ENCODE measurements at regions not wholly inside any gene's neighbourhood (a gene's known extent, or its start where the extent isn't known, plus 50 kb on each side); places are given as distances from the start of the nearest gene placed in this dataset.

DNA sequence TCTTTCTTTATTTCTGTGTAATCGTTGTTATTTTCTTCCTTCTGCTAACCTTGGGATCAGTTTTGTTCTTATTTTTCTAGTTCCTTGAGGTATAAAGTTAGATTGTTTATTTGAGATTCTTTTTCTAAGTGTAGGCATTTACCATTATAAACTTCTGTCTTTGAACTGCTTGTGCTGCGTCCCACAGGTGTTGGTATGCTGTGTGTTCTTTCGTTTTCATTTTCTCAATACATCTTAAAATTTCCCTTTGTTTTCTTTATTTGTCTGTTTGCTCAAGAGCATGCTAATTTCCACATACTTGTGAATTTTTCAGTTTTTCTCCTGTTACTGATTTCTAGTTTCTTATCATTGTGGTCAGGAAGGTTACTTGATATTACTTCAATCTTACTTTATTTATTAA, 873.8 kb upstream of the GCFC2 start:
- in situ Hi-C loops (cut with MboI; ENCODE audit: low sequenced_read_pairs), result loop anchor here (25.0 kb wide), 1 partner anchor 372 kb away; no protein-coding TSS in a partner anchor

DNA sequence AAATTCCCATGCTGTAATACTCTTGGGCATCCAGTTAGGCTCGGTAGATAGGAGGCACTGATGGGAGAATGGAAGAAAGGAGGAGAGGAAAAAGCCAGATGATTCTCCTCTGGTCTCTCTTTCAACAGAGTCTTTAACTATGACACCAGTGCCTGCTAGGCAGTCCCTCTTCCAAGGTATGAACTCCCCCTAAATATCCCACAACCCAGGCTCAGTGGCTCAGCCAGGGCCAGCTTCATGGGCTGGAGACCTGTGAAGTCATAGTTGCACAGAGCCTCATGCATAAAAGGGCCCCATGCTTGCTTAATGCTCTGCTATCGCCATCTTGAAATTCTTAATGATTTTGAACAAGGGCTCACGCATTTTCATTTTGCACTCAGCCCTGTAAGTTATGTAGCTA, 869.2 kb upstream of the GCFC2 start:
- in situ Hi-C loops (cut with MboI; ENCODE audit: low sequenced_read_pairs), result loop anchor here (25.0 kb wide), 1 partner anchor 368 kb away; no protein-coding TSS in a partner anchor

DNA sequence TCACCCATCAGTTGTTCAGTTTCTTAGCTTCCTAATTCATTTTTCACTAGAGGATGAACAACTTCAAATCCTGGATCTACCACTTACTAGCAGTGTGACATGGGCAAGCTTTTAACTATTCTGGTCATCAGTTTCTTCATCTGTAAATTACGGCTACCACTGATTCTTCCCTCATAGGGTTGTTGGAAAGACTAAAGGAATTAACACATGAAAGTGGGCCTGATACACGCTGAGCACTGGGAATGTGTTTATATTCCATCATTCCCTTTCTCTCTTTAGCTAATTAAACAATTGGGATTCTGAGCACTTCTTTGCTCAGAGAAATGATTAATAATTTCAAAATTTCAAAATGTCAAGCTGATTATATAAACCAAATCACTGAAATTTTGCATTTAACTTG, 862.3 kb upstream of the GCFC2 start:
- in situ Hi-C loops (cut with MboI; ENCODE audit: low sequenced_read_pairs), result no loop called here

DNA sequence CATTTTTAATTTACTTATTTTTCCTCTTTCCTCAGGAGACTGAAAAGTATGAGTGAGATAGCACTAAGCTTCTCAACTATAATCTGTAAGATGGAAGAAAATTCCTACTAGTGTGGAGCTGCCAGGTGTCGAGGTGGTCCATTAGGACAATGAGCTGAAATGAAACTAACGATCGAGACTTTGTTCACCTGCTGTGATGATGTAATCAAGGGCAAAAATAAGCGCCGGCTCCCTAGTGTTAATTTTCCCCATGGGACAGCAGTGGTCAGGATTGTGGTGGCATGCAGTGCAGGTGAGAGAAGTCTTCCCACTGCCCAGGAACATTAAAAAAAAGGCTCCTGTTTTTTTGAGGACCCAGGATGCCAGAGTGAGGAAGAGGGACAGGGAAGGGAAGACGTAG, 859.1 kb upstream of the GCFC2 start:
- in situ Hi-C loops (cut with MboI; ENCODE audit: low sequenced_read_pairs), result no loop called here

DNA sequence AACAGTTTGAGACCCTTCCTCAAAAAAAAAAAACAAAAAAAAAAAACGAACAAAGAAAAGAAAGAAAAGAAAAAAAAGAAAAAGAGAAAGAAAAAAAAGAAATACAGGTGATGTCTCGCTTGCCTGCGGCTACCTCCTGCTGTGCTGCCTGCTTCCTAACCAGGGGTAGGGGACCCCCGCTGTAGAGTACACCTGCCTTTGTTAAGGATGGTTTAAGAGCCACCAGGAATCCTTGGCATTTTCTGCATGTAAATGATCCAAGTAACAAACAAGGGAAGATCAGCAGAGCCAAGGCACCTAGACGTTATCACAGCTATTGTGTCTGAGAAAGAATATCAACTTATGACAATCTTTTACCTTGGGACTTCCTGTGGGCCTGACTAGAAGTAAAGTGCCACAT, 856.8 kb upstream of the GCFC2 start:
- in situ Hi-C loops (cut with MboI; ENCODE audit: low sequenced_read_pairs), result no loop called here

DNA sequence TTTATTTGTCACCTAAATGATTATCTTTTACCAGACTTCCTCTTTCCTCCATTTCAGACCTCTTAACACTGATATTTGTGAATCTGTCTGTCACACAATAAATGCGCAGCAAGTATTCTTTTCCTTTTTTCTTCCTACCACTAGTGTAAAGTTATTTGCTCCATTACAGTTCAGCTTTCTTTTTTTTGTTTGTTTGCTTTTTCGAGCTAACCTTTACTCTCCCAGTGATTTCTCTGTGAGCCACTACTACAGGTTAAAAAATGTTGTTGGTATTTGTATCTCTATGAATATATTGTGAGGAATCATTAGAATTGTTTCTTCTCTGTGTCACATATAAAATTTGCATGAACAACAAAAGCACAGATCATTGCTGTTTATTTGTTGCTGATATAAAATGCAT, 854.0 kb upstream of the GCFC2 start:
- in situ Hi-C loops (cut with MboI; ENCODE audit: low sequenced_read_pairs), result no loop called here

DNA sequence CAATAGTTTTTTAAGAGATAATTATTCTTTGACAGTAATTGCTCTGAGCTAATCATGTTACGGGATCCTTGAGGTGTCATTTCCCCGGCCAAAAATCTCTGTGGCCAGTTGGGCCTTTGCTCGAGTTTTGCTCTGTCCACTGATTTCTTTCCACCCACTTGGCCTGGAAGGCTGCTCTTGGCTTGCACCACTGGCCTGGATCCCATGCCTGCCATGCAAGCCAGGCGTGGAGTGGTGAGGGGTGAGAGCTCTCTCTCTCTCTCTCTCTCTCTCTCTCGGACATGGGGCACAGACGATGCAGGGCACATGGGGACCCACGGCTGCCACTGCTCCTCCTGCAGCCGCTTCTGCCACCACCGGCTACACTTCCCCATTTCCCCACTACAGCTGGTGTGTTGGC, 853.0 kb upstream of the GCFC2 start:
- in situ Hi-C loops (cut with MboI; ENCODE audit: low sequenced_read_pairs), result no loop called here

DNA sequence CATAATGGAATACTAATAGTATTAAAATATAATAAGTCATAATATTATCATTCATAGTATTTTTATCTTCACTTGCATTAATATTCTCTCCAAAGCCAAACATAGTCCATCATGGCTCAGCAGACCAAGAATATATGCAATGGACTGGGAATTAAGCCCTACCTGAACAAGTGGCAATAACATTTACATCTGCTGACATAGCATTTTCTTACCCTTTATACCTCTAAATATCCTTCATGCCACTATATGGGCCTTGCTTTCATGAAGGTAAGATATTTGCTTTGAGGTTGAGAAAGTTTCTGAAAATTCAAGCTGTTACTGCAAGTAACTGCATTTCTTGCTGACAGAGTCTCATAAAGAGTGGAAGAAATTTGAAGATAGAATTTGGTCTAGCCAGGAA, 847.4 kb upstream of the GCFC2 start:
- in situ Hi-C loops (cut with MboI; ENCODE audit: low sequenced_read_pairs), result no loop called here

DNA sequence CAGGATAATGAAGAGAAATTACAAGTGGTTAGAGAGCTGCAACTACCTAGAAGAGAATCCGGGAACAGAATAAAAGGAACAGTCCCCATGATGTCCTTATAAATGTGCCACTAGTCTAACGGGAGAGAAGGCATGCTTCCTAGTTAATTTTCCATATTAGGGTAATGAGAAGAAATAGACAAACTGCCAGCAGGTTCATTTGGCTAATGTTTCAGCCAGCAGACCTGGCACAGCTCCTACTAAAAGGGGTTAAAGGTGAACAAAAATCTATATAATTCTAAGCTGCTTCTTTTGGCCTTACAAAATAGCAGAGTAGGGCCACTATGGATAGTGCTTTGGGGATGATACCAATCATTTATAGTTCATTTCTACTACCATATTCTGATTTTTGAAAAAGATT, 845.3 kb upstream of the GCFC2 start:
- in situ Hi-C loops (cut with MboI; ENCODE audit: low sequenced_read_pairs), result no loop called here

DNA sequence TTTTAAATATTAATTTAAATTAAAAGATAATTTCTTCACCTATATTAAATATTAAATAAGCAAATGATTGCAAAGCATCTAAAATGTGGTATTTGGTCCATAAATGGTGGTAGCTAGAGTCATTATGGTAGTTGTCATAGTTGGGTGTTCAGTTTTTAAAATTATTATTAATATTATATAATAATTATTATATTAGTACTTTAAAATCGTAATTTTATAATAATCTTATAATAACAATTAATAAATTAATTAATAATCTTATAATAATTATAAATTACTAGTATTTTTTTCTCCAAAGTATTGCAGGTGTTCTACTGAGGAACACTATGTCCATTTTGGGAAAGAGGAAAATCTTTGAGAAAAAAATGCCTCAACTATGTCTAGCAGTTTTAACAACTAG, 835.5 kb upstream of the GCFC2 start:
- in situ Hi-C loops (cut with MboI; ENCODE audit: low sequenced_read_pairs), result no loop called here

DNA sequence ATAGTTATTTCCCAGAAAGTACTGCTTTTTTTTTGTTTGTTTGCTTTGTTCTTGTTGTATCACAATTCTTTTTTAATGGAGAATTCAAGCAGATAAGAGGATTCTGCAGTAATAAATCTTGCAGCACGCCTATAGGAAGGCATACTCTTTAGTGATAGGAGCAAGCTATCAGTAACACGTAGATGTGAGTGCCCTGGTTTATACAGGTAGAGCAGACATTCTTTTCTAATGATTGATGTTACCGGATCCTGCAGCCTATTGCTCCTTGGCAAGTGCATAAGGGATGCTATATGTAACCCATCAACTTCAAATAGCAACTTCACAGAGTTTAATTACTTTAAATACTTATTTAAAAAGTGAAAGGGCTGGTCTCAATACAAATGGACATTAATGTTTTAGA, 834.2 kb upstream of the GCFC2 start:
- in situ Hi-C loops (cut with MboI; ENCODE audit: low sequenced_read_pairs), result no loop called here

DNA sequence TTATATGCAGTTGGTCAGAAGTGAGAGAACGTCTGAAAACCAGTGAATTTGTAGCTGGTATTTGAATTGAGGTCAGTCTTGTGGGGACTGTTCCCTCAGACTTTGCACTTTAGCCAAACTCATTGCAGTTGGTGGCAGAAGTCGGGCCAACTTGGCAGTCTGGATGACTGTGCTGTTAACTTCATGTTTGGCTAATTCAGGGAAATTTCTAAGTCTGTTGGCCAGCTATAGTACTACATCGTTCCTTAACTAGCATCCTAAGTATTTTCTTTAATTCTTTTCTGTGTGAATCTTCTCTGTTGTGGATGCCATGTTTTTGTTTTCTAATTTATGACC, 806.8 kb upstream of the GCFC2 start:
- in situ Hi-C loops (cut with MboI; ENCODE audit: low sequenced_read_pairs), result no loop called here

DNA sequence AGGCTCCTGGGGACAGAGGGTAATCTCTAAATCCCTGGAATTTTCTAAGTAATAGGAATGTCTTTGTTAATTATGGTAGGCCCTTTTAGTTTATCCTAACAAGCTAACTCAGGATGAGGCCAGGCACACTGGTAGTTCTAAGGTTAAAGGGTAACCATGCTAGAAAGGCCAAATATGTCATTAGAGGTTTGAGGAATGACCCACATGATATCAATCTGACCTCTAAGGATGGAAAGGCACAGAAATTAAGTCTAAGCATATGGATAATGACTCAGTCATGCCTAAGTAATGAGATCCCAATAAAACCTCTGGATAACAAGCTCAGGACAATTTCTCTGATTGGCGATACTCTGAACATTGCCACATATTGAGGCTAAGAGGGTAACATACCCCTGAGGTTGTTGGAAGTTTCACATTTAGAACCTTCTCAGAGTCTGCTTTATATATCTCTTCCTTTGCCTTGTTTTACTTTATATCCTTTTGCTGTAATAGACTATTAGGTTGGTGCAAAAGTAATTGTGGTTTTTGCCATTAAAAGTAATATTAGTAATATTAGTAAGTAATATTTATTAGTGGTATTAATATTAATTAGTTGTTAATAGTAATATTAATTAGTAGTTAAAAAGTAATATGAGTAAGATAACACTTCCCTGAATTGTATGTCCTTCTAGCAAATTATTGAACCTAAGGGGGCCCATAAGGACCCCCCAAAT, 806.3 kb upstream of the GCFC2 start:
- in situ Hi-C loops (cut with MboI; ENCODE audit: low sequenced_read_pairs), result no loop called here

DNA sequence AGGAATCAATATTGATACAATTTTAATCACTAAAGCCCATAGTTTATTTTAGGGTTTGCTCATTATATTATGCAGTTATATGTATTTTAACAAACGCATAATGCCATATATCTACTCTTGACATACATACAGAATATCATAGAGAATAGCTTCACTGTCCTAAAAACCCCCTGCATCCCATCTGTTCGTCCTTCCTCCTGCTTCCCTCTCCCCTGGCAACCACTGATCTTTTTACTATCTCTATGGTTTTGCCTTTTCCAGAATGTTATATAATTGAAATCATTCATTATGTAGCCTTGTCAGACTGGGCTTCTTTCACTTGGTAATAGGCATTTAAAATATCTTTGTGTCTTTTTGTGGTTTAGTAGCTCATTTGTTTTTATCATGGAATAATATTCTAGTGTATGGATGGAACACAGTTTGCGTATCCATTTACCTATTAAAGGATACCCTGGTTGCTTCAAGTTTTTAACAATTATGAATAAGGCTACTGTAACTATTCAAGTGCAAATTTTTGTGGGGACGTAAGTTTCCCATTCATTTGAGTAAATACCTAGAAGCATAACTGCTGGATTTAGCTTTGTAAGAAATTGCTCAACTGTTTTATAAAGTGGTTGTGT, 801.6 kb upstream of the GCFC2 start:
- in situ Hi-C loops (cut with MboI; ENCODE audit: low sequenced_read_pairs), result no loop called here

DNA sequence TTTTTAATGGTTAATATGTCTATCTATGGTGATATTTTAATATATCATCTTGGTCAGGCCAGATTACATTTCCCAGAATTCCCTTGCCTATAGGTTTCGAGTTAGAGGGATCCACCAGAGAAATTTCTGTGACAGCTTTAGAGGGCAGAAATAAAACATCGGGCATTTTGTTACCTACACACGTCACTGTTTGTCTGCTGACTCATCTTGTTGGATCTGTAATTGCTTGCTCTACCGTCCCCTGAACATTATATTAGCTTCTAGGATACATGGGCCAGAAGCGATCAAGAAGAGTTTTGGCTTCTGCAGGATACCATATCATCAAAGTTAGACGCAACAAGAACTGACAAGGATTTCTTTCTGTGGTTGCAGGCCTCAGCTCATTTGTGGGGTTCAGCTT, 795.8 kb upstream of the GCFC2 start:
- in situ Hi-C loops (cut with MboI; ENCODE audit: low sequenced_read_pairs), result no loop called here

DNA sequence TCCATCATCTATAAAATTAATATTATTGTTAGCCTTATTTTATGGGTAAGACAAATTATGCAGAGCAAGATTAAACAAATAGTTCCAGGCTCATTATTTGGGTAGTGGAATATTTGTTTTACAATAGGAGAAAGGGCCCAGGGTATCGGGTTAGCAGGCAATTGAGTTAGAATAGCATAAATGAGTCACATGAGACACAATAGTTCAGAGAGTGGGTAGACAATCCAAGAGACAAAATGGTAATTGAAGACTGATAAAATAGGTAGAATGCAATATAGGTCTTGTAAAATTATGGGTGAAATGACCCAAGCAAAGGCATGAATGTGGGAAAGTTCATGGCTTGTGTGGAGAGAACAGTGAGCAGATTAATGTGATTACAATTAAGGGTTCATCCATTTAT, 790.9 kb upstream of the GCFC2 start:
- in situ Hi-C loops (cut with MboI; ENCODE audit: low sequenced_read_pairs), result no loop called here

DNA sequence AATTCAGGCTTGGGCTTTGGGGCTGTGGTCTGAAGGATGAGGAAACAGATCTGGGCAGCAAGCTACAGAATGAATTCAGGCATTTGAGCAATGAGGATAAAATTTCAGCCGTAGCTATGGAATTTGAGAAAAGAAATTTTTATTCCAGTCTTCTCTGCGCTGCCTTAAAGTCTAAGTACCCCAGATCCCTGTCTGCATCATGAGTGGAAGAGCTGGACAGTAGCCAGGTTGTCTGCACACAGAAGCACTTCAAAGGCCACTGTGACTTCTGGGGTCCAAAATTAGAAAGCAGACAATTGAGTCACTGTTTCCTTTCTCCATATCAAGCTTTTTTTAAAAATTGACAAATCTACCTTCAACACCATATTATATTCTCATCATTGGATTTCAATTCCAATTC, 787.6 kb upstream of the GCFC2 start:
- in situ Hi-C loops (cut with MboI; ENCODE audit: low sequenced_read_pairs), result no loop called here

DNA sequence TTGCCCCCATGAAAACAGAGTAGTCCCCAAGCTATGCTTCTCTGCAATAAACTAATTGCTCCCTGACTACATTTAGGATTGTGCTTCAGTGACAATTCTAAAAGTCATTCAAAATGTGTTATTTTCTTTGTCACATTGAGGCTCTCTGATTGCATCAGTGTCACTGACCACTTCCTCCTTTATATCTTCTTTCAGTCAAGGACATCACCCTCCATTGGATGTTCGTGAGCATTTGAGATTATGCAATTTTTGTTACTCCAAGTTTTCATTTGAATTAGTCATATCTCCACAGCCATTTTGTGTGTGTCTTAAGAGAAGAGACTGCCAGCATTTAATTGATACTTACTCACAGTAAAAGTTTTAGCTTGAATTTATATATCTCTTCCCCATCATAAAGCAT, 780.8 kb upstream of the GCFC2 start:
- in situ Hi-C loops (cut with MboI; ENCODE audit: low sequenced_read_pairs), result no loop called here

DNA sequence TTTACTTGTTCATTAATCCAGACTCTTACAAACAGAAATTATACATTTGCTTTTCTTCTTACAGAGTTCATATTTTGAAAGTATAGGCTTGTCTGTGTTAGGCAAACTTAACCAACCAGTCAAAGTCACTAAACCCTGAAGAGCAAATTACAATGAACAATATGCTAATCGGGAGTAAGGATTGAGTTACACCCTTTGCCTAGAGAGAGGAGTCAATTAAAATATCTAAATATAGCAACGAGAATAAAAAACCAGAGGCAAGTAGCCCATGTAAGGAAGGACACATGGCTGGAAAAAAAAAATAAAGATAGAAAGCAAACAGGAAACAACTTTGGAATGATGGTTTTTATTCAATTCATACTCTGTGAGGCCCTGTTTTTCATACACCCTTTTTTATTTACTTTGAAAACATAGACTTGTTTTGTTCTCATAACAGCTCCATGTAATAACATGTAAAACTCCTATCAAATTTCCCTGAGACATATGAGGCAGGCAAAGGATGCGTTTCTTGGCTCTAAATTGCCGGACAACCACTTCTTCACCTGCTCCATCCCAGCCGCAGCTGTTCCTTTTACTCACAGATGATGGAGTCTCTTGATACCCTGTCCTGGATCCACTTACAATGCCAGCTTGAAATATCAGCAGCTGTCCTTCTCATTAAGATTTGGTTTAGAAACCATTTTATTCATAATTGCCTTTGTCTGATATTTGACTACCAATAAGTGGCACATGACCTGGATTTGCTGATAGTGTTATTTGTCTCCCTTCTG, 767.7 kb upstream of the GCFC2 start:
- in situ Hi-C loops (cut with MboI; ENCODE audit: low sequenced_read_pairs), result no loop called here

DNA sequence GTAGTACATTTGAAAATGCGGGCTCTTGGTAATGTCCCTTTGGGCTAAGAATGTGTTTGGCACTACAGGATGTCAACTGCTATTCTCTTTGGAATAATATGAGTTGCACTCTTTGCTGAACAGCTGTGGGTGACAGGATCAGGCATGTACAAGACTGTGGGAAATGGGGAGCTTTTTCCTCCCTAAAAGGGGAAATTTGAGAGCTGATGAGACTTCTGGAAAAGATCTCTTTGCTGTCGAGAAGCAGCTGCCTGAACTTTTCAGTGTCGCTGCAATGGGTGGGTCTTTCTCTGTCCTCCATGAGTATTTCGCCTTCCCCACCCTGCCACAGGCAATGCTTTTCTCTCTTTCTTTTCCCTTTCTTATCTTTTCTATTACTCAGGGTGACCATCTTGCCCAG, 762.2 kb upstream of the GCFC2 start:
- in situ Hi-C loops (cut with MboI; ENCODE audit: low sequenced_read_pairs), result no loop called here

DNA sequence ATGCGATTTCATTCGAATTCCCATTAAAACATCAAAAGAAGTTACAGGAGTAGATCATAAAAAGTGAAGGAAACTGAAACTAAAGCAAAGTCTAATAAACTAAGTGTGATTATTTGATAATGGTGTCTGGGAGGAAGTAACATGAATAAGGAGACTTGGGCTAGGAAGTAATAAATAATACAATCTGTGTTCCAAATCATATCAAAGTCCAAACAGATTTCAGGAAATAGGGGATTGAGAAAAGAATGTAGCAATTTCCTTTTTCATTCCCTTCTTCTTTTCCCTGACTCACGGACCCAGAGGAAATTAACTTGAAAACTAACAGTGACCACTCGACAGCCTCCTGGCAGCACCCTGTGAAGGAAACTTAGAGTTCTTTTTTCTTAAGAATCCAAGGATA, 758.4 kb upstream of the GCFC2 start:
- in situ Hi-C loops (cut with MboI; ENCODE audit: low sequenced_read_pairs), result no loop called here

DNA sequence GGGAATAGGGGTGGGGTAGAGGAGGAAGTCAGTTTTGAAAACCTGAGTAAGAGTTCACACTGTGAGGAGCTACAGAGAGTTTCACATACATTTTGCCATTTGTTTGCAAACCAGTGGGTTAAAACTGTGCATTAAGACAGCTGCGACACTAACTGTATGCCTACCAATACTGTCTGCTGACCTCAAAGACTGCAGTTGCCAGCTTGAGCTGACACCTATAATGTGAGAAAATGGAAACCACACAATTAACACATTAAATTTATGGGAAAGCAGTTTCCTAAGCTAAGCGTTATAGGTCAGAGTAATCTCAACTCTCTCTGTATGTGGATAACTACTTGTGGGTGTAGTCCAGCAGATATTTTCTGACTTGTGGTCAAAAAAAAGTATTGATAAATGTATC, 756.6 kb upstream of the GCFC2 start:
- in situ Hi-C loops (cut with MboI; ENCODE audit: low sequenced_read_pairs), result no loop called here
